HG03354 (cell line): ENCODE measurements at regions not wholly inside any gene's neighbourhood (a gene's known extent, or its start where the extent isn't known, plus 50 kb on each side); places are given as distances from the start of the nearest gene placed in this dataset.
"Not testable (repeated sequence)": the region's sequence is repeated elsewhere in the genome, so short reads cannot be mapped to it uniquely, and the experiment has no call there.

Experiments
- ATAC-seq: cut with Tn5 transposase; IDR thresholded peaks from one replicate; pipeline ENCODE4 v1.9.1; 2021; ENCODE audit warnings: mild to moderate bottlenecking; ENCODE audit not compliant: unreplicated experiment, poor library complexity, severe bottlenecking

- ATAC-seq, result no peak
Observed at GRCh38 chr6:112502351-112503090, 155.4 kb downstream of the RFPL4B start.

DNA sequence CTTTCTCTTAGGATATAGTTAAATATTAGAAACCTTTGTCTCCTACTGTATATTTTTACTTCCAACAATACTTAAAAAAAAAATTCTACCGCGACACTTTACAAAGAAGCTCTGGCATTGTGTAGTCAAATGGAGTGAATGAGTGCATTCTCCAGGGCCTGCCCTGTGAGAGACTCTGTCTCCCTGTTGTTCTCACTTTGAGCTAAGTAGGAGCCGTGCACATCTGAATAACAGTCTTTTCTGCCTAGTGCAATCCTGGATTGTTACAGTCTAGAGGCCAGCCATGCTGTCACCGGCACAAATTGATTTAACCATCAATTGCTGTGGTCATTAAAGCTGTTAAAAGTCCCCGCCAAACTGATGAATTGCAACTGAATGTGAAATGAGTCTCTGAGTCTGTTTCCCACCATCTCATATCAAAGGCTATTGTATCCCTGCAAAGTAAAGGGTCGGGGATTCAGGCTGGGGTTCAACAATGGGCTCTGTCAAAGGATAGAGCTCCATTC is 156.0 kb downstream of the RFPL4B start:
- no peak for ATAC-seq

DNA sequence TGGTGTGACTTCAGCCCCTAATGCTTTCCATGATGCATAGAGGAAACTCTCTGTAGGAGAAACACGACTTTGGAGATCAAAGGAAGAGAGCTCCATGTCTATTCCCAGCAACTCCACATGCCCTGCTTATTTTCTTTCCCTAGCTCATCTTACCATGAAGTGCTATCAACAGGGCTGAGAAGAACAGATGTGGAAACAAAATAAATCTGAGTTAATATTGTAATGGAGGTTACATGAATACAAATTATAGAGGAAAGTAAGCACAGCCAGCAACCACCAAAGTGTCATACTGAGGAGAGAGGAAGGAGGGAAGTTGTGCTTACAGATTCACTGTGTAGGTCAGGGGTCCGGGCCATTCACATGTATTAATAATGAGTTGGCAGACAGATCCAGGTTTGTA is 157.5 kb downstream of the RFPL4B start:
- no peak for ATAC-seq

- no peak for ATAC-seq
Observed at GRCh38 chr6:112511441-112511840, 164.3 kb downstream of the RFPL4B start.

- ATAC-seq, result no peak
Observed at GRCh38 chr6:112513175-112513574, 166.0 kb downstream of the RFPL4B start.

DNA sequence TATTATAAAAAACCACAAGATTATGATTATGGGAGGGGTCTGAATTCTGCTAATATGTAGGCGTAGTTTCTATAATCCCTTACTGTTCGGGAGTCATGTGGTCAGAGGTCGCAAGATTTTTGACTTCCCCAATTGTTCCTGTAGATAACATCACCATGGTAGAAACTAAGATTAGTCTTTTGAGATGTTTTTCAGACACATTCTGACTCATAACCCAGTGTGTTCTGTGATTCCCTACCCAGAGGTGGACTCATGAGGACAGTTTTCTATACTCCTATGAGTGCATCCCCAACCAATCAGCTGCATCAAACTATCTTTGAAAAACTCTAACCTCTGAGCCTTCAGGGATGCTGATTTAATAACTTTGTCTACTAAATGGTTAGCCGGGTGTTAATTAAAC is 175.5 kb downstream of the RFPL4B start:
- ATAC-seq, result peak; percentile 50

GRCh38 chr6:112524071-112524470 is 176.9 kb downstream of the RFPL4B start:
- no peak for ATAC-seq

DNA sequence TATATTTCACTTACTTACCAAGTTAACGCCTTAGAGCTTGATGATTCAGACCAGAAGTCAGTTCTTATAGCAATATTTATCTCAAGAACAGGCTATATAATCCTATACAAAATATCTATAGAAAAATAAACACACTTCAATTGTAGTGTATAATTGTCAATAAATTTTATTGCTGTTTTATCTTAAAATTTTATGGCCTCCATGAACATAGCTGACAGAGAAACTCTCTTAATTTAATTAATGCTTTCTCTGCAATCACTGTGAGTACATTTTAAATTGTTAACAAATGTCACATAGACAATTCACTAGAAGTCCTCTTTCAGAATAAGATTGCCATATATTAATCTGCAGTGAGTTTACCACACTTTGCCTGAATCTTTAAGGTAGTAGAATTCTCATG is 178.6 kb downstream of the RFPL4B start:
- ATAC-seq, result no peak

DNA sequence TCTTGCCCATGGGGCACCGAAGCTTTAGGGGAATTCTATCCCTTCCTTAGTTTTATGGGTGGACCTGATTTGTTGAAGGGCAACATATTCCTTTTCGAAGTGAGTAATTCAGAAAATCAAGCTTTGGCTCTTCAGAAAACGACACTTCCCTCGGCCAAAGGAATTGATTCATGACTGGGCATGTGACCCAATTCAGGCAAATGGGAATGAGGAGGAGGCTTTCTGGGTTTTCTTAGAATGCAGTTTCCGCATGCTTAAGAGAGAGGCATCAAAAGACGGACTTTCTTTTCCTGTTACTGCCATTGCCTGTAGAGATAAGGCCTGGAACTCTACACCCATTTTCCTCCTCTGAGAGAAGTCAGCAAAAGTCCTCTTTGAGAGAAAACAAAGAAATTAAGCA is 179.5 kb downstream of the RFPL4B start:
- no peak for ATAC-seq

DNA sequence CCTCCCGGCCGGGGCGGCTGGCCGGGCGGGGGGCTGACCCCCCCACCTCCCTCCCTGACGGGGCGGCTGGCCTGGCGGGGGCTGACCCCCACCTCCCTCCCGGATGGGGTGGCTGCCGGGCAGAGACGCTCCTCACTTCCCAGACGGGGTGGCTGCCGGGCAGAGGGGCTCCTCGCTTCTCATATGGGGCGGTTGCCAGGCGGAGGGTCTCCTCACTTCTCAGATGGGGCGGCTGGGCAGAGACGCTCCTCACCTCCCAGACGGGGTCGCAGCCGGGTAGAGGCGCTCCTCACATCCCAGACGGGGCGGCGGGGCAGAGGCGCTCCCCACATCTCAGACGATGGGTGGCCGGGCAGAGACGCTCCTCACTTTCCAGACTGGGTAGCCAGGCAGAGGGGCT is 181.2 kb downstream of the RFPL4B start:
- ATAC-seq, result not testable (repeated sequence)

DNA sequence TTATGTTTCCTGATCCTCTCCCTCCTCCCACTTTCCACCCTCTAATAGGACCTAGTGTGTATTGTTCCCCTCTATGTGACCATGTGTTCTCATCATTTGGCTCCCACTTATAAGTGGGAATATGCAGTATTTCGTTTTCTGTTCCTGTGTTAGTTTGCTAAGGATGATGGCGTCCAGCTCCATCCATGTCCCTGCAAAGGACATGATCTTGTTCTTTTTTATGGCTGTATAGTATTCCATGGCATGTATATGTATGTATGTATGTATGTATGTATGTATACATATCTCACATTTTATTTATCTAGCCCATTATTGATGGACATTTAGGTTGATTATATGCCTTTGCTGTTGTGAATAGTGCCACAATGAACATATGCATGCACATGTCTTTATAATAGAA is 188.7 kb downstream of the RFPL4B start:
- ATAC-seq, result no peak

DNA sequence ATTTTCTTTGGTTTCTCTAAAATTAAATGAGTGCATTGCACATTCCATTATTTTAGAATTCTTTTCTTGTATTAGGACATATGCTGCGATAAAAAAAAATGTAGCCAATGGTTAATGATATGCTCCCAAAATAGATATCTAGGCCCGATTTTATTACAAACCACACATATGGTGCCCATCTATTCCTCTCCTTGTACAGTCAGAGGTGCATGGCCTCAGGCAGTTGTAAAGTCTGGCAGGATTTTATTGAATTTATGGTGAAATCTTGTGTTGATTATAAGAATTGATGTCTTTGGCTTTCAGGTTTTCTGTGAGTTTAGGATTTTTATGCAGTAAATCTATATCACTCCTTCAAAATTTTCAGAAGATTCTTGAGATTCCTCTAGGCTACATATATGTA is 192.2 kb downstream of the RFPL4B start:
- no peak for ATAC-seq

- not testable (repeated sequence) for ATAC-seq
Observed at GRCh38 chr6:112541847-112542246, 194.7 kb downstream of the RFPL4B start.

DNA sequence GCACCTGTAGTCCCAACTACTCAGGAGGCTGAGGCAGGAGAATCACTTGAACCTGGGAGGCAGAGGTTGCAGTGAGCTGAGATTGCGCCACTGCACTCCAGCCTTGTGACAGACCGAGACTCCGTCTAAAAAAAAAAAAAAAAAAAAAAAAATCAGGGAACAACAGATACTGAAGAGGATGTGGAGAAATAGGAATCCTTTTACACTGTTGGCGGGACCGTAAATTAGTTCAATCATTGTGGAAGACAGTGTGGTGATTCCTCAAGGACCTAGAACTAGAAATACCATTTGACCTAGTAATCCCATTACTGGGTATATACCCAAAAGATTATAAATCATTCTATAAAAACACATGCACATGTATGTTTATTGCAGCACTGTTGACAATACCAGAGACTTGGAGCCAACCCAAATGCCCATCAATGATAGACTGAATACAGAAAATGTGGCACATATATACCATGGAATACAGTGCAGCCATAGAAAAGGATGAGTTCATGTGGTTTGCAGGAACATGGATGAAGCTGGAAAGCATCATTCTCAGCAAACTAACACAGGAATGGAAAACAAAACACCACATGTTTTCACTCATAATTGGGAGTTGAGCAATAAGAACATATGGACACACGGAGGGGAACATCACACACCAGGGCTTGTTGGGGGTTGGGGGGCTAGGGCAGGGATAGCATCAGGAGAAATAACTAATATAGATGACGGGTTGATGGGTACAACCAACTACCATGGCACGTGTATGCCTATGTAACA is 200.4 kb downstream of the RFPL4B start:
- ATAC-seq, result not testable (repeated sequence)

GRCh38 chr6:112549749-112550148 is 202.6 kb downstream of the RFPL4B start:
- no peak for ATAC-seq

GRCh38 chr6:112557435-112557834 is 210.3 kb downstream of the RFPL4B start:
- no peak for ATAC-seq

GRCh38 chr6:112557961-112558360 is 210.8 kb downstream of the RFPL4B start:
- ATAC-seq, result no peak

- no peak for ATAC-seq
Observed at GRCh38 chr6:112560651-112561050, 213.5 kb downstream of the RFPL4B start.

DNA sequence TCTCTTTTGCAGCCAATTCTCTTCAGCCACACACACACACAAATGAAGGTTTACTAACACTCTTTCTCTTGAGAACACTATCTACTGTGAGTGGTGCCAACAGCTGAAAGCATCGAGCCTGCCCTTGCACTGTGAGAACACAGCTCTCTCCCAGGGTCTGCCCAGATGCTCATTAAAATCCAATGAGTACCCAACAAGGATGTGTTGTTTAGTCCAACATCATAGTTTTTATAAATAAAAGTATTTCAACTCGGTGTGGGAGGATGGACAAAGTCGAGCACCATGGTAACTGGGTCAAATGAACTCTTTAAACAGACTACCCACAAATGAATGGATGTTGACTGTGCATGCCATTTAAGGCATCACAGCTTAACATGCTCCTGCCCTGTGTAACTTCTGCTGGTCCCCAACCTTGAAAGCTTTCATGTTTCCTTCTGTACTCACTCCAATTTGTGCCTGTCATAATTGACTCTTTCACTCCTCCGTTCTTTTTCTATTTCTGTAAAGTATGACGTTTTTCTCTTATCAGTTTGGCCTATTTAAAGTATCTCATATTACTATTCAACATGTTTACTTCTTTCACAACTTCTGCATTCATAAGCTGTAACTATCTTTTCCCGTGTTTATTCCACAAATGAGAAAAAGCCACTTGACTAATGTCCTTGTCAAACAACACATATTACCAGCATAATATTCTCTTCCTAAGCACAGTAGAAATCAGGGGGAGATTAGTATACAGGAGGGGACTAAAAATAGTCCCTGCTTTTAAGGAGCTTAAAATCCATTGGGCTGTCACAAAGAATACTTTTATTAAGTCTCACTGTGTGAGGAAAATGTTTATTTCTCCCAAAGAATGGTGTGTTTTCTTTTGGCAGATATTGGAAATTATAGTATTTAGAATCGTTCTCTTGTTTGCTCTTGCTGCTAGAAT is 215.4 kb downstream of the RFPL4B start:
- no peak for ATAC-seq

- ATAC-seq, result no peak
Observed at GRCh38 chr6:112563368-112563767, 216.2 kb downstream of the RFPL4B start.
